H9 (cell line): ENCODE measurements at regions not wholly inside any gene's neighbourhood (a gene's known extent, or its start where the extent isn't known, plus 50 kb on each side); places are given as distances from the start of the nearest gene placed in this dataset.

Experiments used
- DNase-seq: peaks from one replicate; pipeline ENCODE4 v3.0.0-alpha.2; 2017
- H2AFZ ChIP-seq: one replicate; pipeline ENCODE4 v1.6.1; 2013; ENCODE audit warnings: mild to moderate bottlenecking, low read length, control low read depth, moderate library complexity
- H2AK5ac ChIP-seq: 2 replicates; pipeline ENCODE4 v1.6.1; 2013; ENCODE audit warnings: low read length, control low read depth, mixed read lengths; ENCODE audit not compliant: insufficient read length
- H2BK120ac ChIP-seq: one replicate; pipeline ENCODE4 v1.6.1; 2013; ENCODE audit warnings: low read depth, mild to moderate bottlenecking, low read length, control low read depth, inconsistent platforms; ENCODE audit not compliant: poor library complexity, severe bottlenecking
- H2BK12ac ChIP-seq: 2 replicates; pipeline ENCODE4 v1.6.1; 2013; ENCODE audit warnings: low read length, control low read depth, mixed read lengths, low read depth; ENCODE audit not compliant: insufficient read length
- H2BK15ac ChIP-seq: 2 replicates; pipeline ENCODE4 v1.6.1; 2013; ENCODE audit warnings: low read depth, low read length, control low read depth
- H2BK20ac ChIP-seq: one replicate; pipeline ENCODE4 v1.6.1; 2013; ENCODE audit warnings: low read depth, mild to moderate bottlenecking, low read length, control low read depth, inconsistent platforms; ENCODE audit not compliant: poor library complexity, severe bottlenecking
- H2BK5ac ChIP-seq: 2 replicates; pipeline ENCODE4 v1.6.1; 2013; ENCODE audit warnings: low read length, control low read depth, mixed read lengths; ENCODE audit not compliant: insufficient read length
- H3K14ac ChIP-seq: 2 replicates; pipeline ENCODE4 v1.6.1; 2013; ENCODE audit warnings: low read length, control low read depth; ENCODE audit not compliant: insufficient read depth
- H3K18ac ChIP-seq: 2 replicates; pipeline ENCODE4 v1.6.1; 2013; ENCODE audit warnings: low read depth, mild to moderate bottlenecking, mixed read lengths, low read length, control low read depth; ENCODE audit not compliant: insufficient read length
- H3K23ac ChIP-seq: 2 replicates; pipeline ENCODE4 v1.6.1; 2013; ENCODE audit warnings: low read length, control low read depth, mixed read lengths, low read depth; ENCODE audit not compliant: insufficient read length
- H3K23me2 ChIP-seq: 2 replicates; pipeline ENCODE4 v1.6.1; 2013; ENCODE audit warnings: low read depth, mild to moderate bottlenecking, mixed read lengths, low read length, control low read depth; ENCODE audit not compliant: insufficient read length, poor library complexity, severe bottlenecking
- H3K27ac ChIP-seq: 2 replicates; pipeline ENCODE4 v1.5.1; 2013; ENCODE audit warnings: low read length, control low read depth, mixed read lengths, low read depth; ENCODE audit not compliant: insufficient read length
- H3K27me3 ChIP-seq: 2 replicates; pipeline ENCODE4 v1.6.1; 2013; ENCODE audit warnings: low read length, control low read depth, inconsistent platforms; ENCODE audit not compliant: insufficient read depth
- H3K4ac ChIP-seq: 2 replicates; pipeline ENCODE4 v1.6.1; 2013; ENCODE audit warnings: low read depth, mild to moderate bottlenecking, control low read depth, inconsistent platforms, low read length, moderate library complexity
- H3K4me1 ChIP-seq: 2 replicates; pipeline ENCODE4 v1.6.1; 2013; ENCODE audit warnings: low read length, control low read depth, inconsistent platforms; ENCODE audit not compliant: insufficient read depth
- H3K4me2 ChIP-seq: 2 replicates; pipeline ENCODE4 v1.6.1; 2013; ENCODE audit warnings: low read length, control low read depth, mixed read lengths; ENCODE audit not compliant: insufficient read length, insufficient read depth
- H3K56ac ChIP-seq: 2 replicates; pipeline ENCODE4 v1.6.1; 2013; ENCODE audit warnings: low read depth, mild to moderate bottlenecking, mixed read lengths, low read length, control low read depth; ENCODE audit not compliant: insufficient read length
- H3K79me1 ChIP-seq: 2 replicates; pipeline ENCODE4 v1.6.1; 2013; ENCODE audit warnings: low read depth, mild to moderate bottlenecking, moderate library complexity, low read length, control low read depth, inconsistent platforms; ENCODE audit not compliant: insufficient read depth, poor library complexity, severe bottlenecking
- H3K79me2 ChIP-seq: 2 replicates; pipeline ENCODE4 v1.6.1; 2013; ENCODE audit warnings: low read length, control low read depth, inconsistent platforms; ENCODE audit not compliant: insufficient read depth
- H3K9ac ChIP-seq: 2 replicates; pipeline ENCODE4 v1.6.1; 2013; ENCODE audit warnings: low read length, control low read depth, mixed read lengths; ENCODE audit not compliant: insufficient read length; ENCODE audit errors: extremely low read depth
- H3K9me3 ChIP-seq: one replicate; pipeline ENCODE4 v1.6.1; 2013; ENCODE audit warnings: low read depth, low read length, inconsistent platforms; ENCODE audit not compliant: control insufficient read depth
- H3T11ph ChIP-seq: one replicate; pipeline ENCODE4 v1.6.1; 2013; ENCODE audit warnings: mild to moderate bottlenecking, low read length, control low read depth, inconsistent platforms
- H4K20me1 ChIP-seq: one replicate; pipeline ENCODE4 v1.6.1; 2013; ENCODE audit not compliant: control insufficient read depth, insufficient read length, insufficient read depth
- H4K5ac ChIP-seq: 2 replicates; pipeline ENCODE4 v1.6.1; 2013; ENCODE audit warnings: low read depth, mild to moderate bottlenecking, mixed read lengths, low read length, control low read depth; ENCODE audit not compliant: insufficient read length
- H4K8ac ChIP-seq: replicated peaks from 2 replicates; pipeline ENCODE4 v1.6.1; 2013; ENCODE audit warnings: low read length, control low read depth, mixed read lengths, low read depth; ENCODE audit not compliant: insufficient read length
- H4K91ac ChIP-seq: 2 replicates; pipeline ENCODE4 v1.6.1; 2013; ENCODE audit warnings: low read depth, mild to moderate bottlenecking, moderate library complexity, mixed read lengths, low read length, control low read depth; ENCODE audit not compliant: insufficient read length
- H3K27ac Mint-ChIP-seq, 3 experiments: 2 replicates in 2 of 3; 3 replicates in 1 of 3; pipeline ENCODE4 v1.8.0; 2020 to 2021; ENCODE audit warnings: mixed read lengths in 3 of 3, mild to moderate bottlenecking in 1 of 3, moderate library complexity in 1 of 3
- H3K27me3 Mint-ChIP-seq: 2 replicates; pipeline ENCODE4 v1.8.0; 2021; ENCODE audit warnings: low read depth, mild to moderate bottlenecking, moderate library complexity, mixed read lengths
- H3K36me3 Mint-ChIP-seq, 3 experiments: 2 replicates in 2 of 3; 3 replicates in 1 of 3; pipeline ENCODE4 v1.8.0; 2020 to 2021; ENCODE audit warnings: low read depth in 3 of 3, mixed read lengths in 3 of 3; ENCODE audit not compliant: insufficient read depth in 1 of 3
- H3K4me1 Mint-ChIP-seq, 2 experiments: 2 replicates each; pipeline ENCODE4 v1.8.0; 2020; ENCODE audit warnings: mixed read lengths in 2 of 2
- H3K4me3 Mint-ChIP-seq, 2 experiments: 2 replicates in 1 of 2; 3 replicates in 1 of 2; pipeline ENCODE4 v1.8.0; 2020 to 2021; ENCODE audit warnings: mild to moderate bottlenecking in 2 of 2, mixed read lengths in 2 of 2, moderate library complexity in 1 of 2
- H3K9me3 Mint-ChIP-seq, 2 experiments: 2 replicates in 1 of 2; 3 replicates in 1 of 2; pipeline ENCODE4 v1.8.0; 2020; ENCODE audit warnings: mild to moderate bottlenecking in 2 of 2, mixed read lengths in 2 of 2, moderate library complexity in 1 of 2
- WGBS: extraction: QIAGEN DNeasy Blood & Tissue Kit; methylation state at CpG from one replicate; pipeline ENCODE4 v1.1.7; 2013; ENCODE audit warnings: missing lambda C conversion rate, low lambda C conversion rate, mixed read lengths; ENCODE audit not compliant: insufficient read length; ENCODE audit errors: extremely low coverage; 5-methylcytosine and 5-hydroxymethylcytosine counted together
- TF ChIP-seq, protein P1 (sequence below): fragments of 200-600 bp; sonication (generic); conservative IDR thresholded peaks from 3 replicates; pipeline ENCODE4 v1.8.0; 2021; ENCODE audit warnings: antibody characterized with exemption, mild to moderate bottlenecking

DNA sequence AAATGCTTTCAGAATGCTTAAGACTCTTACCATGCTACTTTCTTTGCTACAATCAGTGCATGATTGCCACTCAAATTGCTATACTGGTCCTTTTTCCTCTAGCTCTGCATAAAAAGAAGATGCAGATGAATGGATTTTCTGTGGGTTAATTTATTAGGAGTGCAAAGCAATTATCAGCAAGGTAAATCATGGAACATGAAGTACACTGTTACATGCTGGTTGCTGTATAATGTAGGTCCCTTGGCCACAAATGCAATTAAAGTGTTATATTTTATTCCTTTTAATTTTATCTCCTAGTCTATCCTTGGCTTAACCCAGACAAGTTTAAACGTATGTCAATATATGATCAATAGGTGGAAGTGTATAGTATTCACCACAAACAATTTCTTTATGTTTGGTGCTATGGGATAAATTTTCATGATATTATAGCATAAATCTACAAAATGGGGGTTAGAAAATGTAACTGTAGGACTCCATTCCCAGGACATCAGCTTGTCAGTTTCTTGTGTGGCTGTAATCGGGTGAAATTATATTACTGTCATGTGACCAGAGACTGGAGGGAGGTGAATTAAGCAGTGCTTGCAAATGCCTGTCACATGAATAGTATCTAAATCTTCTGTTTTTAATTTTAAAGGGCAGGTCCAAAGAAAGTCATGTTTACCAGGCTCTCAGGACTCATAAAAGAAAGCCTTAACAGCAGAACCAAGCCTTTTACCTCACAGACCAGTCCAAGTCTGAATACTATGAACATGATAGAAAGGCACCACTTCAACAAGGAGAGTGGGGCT lies 176.9 kb upstream of the ID4 start:
- Histone ChIP-seq H2AFZ (no peak overlapping the region), H3K4ac (no peak overlapping the region), H3K18ac (no peak overlapping the region), H3K27ac (no peak overlapping the region), H3K9me3 (no peaks in the 10 kb centered on the region), H4K20me1 (no peaks in the 10 kb centered on the region), H3K56ac (no peak overlapping the region), H3K14ac (no peak overlapping the region), H4K91ac (no peak overlapping the region), H3K4me2 (no peak overlapping the region), H2BK12ac (no peak overlapping the region), H3K27me3 (no peaks in the 10 kb centered on the region), H3T11ph (no peak overlapping the region), H2BK20ac (no peak overlapping the region), H3K9ac (no peak overlapping the region), H2AK5ac (no peak overlapping the region), H4K8ac (no peak overlapping the region), H3K4me1 (peaks cover 15% of the 10 kb centered on the region; the same call in 1 of the 2 replicates), H3K79me1 (no peaks in the 10 kb centered on the region), H3K23ac (no peak overlapping the region), H2BK120ac (no peak overlapping the region), H2BK5ac (no peak overlapping the region), H4K5ac (no peak overlapping the region), H3K23me2 (no peaks in the 10 kb centered on the region), H2BK15ac (no peak overlapping the region), H3K79me2 (no peaks in the 10 kb centered on the region)
- H3K4me1 Mint-ChIP-seq, result peaks cover 51 to 61% of the 10 kb centered on the region in 2 experiments
- H3K27ac Mint-ChIP-seq, result no peak overlapping the region
- no peak for DNase-seq
- H3K4me3 Mint-ChIP-seq, result no peak overlapping the region
- TF ChIP-seq, protein P1, sequence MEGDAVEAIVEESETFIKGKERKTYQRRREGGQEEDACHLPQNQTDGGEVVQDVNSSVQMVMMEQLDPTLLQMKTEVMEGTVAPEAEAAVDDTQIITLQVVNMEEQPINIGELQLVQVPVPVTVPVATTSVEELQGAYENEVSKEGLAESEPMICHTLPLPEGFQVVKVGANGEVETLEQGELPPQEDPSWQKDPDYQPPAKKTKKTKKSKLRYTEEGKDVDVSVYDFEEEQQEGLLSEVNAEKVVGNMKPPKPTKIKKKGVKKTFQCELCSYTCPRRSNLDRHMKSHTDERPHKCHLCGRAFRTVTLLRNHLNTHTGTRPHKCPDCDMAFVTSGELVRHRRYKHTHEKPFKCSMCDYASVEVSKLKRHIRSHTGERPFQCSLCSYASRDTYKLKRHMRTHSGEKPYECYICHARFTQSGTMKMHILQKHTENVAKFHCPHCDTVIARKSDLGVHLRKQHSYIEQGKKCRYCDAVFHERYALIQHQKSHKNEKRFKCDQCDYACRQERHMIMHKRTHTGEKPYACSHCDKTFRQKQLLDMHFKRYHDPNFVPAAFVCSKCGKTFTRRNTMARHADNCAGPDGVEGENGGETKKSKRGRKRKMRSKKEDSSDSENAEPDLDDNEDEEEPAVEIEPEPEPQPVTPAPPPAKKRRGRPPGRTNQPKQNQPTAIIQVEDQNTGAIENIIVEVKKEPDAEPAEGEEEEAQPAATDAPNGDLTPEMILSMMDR, result no peak
- no peaks in the 10 kb centered on the region for H3K27me3 Mint-ChIP-seq
- peaks cover 2 to 3% of the 10 kb centered on the region in 2 experiments; a peak in 4 of 5 replicates for H3K9me3 Mint-ChIP-seq
- H3K36me3 Mint-ChIP-seq, result peaks cover 0 to 3% (median 0%) of the 10 kb centered on the region in 3 experiments; a peak in 2 of 7 replicates
- no CpG with 5 or more reads among the region's 2 CpGs for WGBS
